ENCODE measurements at regions not wholly inside any gene's neighbourhood (a gene's known extent, or its start where the extent isn't known, plus 50 kb on each side); places are given as distances from the start of the nearest gene placed in this dataset.

DNA sequence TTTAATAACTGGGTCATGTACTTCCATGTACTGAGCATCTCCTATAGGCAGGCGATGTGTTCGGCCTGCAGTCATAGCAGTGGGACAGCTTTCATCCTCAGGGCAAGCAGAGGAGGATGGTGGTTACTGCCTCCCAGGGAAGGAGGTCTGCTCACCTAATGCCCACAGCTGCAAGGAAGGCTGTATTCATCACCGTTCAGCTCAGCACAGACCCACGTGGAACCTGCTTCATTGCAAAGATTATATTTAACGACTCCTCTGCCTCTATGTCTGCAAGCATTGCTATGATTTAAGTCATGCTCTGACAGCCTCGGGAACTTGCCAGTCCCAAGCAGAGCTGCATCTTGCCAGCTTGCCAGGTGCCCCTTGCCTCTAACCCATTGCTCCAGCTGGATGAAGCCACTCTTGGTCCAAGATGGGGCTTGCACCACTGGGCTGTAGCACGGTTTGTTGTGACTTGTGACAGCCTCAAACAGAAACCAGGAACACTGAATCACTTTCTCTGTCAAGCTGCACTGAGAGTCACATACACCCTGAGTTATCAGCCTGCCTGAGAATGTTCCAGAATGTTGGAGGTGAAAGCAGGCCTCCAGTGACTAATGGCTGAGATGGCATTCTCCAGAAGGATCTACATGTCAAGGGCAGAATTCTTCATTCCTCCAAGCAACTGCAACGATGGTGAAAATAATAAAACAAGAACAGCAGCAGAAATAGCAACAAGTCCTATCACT lies 651.1 kb upstream of the ID2 start:
- Histone ChIP-seq H3K4me2 (no peak overlapping the region), H3K4me3 (no peak overlapping the region), H3K27ac (no peak overlapping the region), H3K9me3 (no peaks in the 10 kb centered on the region), H3K4me1 (no peaks in the 10 kb centered on the region)
- FAIRE-seq = no peak
- POLR2A ChIA-PET = no interaction called here
- no peak for ATAC-seq
- WGBS (ENCODE audit: missing lambda C conversion rate) = 24% methylated on average over 8 of the region's 8 CpGs
- TF ChIP-seq SMC3 (IDR thresholded peaks at IDR 0.05) (no peak), RCOR1 (IDR thresholded peaks at IDR 0.05; ENCODE audit: low read depth, low read length) (no peak), BHLHE40 (IDR thresholded peaks at IDR 0.05; ENCODE audit: low read depth, low read length) (no peak), TP53 (CRISPR knock-in tag; IDR thresholded peaks at IDR 0.05) (no peak), CHD2 (IDR thresholded peaks at IDR 0.05; ENCODE audit: low read length, partially characterized antibody) (no peak), NR3C1 (IDR thresholded peaks at IDR 0.05) (no peak), EP300 (IDR thresholded peaks at IDR 0.05) (no peak), RFX5 (IDR thresholded peaks at IDR 0.05) (no peak), HEYL (CRISPR knock-in tag; IDR thresholded peaks at IDR 0.05) (no peak), CHD4 (IDR thresholded peaks at IDR 0.05; ENCODE audit: borderline replicate concordance) (no peak), ZFP36 (IDR thresholded peaks at IDR 0.05; ENCODE audit: borderline replicate concordance, partially characterized antibody) (no peak), NFE2L2 (conservative IDR thresholded peaks at IDR 0.05; ENCODE audit: low read length) (no peak), CBX2 (IDR thresholded peaks at IDR 0.05; ENCODE audit: borderline replicate concordance, low read depth) (no peak), HOXB13 (CRISPR knock-in tag; IDR thresholded peaks at IDR 0.05; ENCODE audit: low read depth) (no peak), HDAC2 (IDR thresholded peaks at IDR 0.05) (no peak), EHMT2 (IDR thresholded peaks at IDR 0.05; ENCODE audit: low read depth) (no peak), CBX8 (IDR thresholded peaks at IDR 0.05) (no peak)
- TF ChIP-seq, protein P1, sequence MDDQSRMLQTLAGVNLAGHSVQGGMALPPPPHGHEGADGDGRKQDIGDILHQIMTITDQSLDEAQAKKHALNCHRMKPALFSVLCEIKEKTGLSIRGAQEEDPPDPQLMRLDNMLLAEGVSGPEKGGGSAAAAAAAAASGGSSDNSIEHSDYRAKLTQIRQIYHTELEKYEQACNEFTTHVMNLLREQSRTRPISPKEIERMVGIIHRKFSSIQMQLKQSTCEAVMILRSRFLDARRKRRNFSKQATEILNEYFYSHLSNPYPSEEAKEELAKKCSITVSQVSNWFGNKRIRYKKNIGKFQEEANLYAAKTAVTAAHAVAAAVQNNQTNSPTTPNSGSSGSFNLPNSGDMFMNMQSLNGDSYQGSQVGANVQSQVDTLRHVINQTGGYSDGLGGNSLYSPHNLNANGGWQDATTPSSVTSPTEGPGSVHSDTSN (IDR thresholded peaks at IDR 0.05) = no peak
- no peak for DNase-seq (ENCODE audit: low read depth in 1 of 2, low spot score in 1 of 2)
- CTCF ChIA-PET = interaction anchor here (1.0 kb wide), 1 partner anchor 827 kb away, joined by 3 read pairs; no protein-coding TSS in a partner anchor

DNA sequence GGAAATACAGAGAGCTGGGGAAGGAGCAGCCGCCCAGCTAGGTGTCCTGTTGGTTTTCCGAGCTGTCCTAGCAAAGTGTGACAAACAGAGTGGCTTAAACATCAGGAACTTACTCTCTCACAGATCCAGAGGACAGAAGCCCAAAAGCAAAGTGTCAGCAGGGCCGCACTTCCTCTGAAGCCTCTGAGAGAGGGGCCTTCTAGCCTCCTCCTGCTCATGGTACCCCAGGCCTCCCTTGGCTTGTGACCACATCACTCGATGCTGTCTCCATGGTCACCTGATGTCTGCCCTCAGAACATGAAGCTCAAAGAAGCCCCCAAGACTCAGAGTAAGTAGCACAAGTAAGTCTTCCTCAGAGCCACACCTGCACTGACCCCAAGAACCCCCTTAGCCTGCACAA lies 650.5 kb upstream of the ID2 start:
- WGBS (ENCODE audit: missing lambda C conversion rate) = 69% methylated on average over 4 of the region's 4 CpGs
- Histone ChIP-seq H3K4me3 (no peak overlapping the region), H3K4me1 (no peaks in the 10 kb centered on the region), H3K27ac (no peak overlapping the region), H3K9me3 (no peaks in the 10 kb centered on the region), H3K4me2 (no peak overlapping the region)
- TF ChIP-seq TFCP2L1 (CRISPR knock-in tag; IDR thresholded peaks at IDR 0.05) = no peak
- TF ChIP-seq HMGXB4 (CRISPR knock-in tag; IDR thresholded peaks at IDR 0.05; ENCODE audit: borderline replicate concordance) = no peak
- no peak for TF ChIP-seq MYC (IDR thresholded peaks at IDR 0.05; ENCODE audit: borderline replicate concordance, low read length)
- TF ChIP-seq BHLHE40 (IDR thresholded peaks at IDR 0.05; ENCODE audit: low read depth, low read length) = no peak
- TF ChIP-seq ZC3H11A (IDR thresholded peaks at IDR 0.05) = no peak
- no peak for TF ChIP-seq PHF8 (IDR thresholded peaks at IDR 0.05; ENCODE audit: borderline replicate concordance, low read depth)
- no peak for TF ChIP-seq CTCF (IDR thresholded peaks at IDR 0.05)
- no peak for TF ChIP-seq REST (IDR thresholded peaks at IDR 0.05)
- TF ChIP-seq EHMT2 (IDR thresholded peaks at IDR 0.05; ENCODE audit: low read depth) = no peak
- TF ChIP-seq MAZ (IDR thresholded peaks at IDR 0.05; ENCODE audit: borderline replicate concordance, low read depth, low read length) = no peak
- no peak for TF ChIP-seq CBX8 (IDR thresholded peaks at IDR 0.05)
- ATAC-seq (no peak), FAIRE-seq (no peak), DNase-seq (ENCODE audit: low read depth in 1 of 2, low spot score in 1 of 2) (no peak)
- ChIA-PET CTCF (interaction anchor here (1.0 kb wide), 1 partner anchor 828 kb away, joined by 3 read pairs; no protein-coding TSS in a partner anchor), POLR2A (no interaction called here)
